D721Med (cell line): ENCODE measurements at regions not wholly inside any gene's neighbourhood (a gene's known extent, or its start where the extent isn't known, plus 50 kb on each side); places are given as distances from the start of the nearest gene placed in this dataset.

ENCODE experiments used
- DNase-seq: peaks from one replicate; pipeline ENCODE4 v3.0.0; 2011; ENCODE audit warnings: low spot score; ENCODE audit not compliant: insufficient read length
- FAIRE-seq: peaks from 2 replicates; lab custom pipeline; 2011; peaks lifted over from hg19 to GRCh38; lab: Jason Lieb, UNC
- TF ChIP-seq, protein P1 (sequence below): IDR thresholded peaks from 2 replicates; pipeline ENCODE4 v1.5.1; 2012; ENCODE audit warnings: mild to moderate bottlenecking, control low read depth; ENCODE audit not compliant: insufficient read depth; ENCODE audit errors: missing control alignments

DNA sequence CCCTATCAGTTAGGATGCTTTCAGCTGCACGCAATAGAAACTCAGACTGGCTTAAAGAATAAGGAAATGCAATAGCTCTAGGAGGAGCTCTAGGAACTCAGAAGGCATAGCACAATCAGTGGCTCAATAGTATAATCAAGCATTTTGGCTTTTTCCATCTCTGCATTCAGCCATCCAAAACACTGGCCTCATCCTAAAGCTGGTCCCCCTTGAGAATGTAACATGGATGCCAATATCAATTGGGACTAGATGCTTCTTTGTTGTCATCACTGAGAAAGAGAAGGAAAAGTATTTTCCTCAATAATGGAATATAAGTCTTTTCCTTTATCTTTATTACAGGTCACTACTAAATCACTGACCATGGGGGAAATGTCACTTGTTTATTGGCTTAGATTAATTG lies 509.5 kb downstream of the PLPP3 start:
- TF ChIP-seq, protein P1, sequence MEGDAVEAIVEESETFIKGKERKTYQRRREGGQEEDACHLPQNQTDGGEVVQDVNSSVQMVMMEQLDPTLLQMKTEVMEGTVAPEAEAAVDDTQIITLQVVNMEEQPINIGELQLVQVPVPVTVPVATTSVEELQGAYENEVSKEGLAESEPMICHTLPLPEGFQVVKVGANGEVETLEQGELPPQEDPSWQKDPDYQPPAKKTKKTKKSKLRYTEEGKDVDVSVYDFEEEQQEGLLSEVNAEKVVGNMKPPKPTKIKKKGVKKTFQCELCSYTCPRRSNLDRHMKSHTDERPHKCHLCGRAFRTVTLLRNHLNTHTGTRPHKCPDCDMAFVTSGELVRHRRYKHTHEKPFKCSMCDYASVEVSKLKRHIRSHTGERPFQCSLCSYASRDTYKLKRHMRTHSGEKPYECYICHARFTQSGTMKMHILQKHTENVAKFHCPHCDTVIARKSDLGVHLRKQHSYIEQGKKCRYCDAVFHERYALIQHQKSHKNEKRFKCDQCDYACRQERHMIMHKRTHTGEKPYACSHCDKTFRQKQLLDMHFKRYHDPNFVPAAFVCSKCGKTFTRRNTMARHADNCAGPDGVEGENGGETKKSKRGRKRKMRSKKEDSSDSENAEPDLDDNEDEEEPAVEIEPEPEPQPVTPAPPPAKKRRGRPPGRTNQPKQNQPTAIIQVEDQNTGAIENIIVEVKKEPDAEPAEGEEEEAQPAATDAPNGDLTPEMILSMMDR, result no peak

DNA sequence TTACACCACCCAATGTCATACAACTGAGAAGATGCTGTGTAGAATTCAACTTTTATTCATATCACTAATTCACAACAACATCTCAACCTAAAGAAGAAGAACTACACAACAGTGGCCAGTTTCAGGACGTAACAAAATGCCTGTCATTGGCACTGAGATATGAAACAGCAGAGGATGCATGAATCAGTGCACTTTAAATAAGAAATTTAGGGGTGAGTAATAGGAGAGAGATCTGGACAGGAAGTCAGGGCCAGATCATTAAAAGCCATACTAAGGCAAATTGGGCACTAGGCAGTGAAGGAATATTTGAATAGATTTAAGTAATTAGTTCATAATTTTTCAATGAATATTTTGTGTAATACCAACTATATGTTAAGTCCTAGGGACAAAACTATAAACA lies 510.5 kb downstream of the PLPP3 start:
- TF ChIP-seq, protein P1, result no peak
- DNase-seq, result no peak
- no peak for FAIRE-seq

More for the DNA sequence above, 509.5 kb downstream of the PLPP3 start:
- FAIRE-seq (no peak), DNase-seq (no peak)

DNA sequence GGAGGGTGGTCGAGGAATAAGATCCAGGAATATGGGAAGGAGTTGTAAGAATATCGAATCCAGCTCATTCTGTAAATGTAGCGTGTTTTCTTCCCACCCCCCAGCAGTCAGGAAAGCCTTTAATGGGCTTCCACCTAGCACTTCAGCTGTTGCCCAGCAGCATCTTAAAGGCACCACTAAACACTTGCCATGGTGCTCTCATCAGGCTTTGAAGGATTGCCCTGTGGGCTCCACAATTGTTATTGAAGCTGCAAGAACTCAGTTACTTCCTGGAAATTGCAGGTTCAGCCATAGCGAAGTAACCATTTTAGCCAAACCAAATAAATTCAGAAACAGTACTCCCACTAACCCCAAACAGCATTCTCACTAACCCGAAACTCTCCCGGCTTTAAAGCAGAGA lies 511.2 kb downstream of the PLPP3 start:
- TF ChIP-seq, protein P1, result no peak
- DNase-seq (no peak), FAIRE-seq (no peak)

DNA sequence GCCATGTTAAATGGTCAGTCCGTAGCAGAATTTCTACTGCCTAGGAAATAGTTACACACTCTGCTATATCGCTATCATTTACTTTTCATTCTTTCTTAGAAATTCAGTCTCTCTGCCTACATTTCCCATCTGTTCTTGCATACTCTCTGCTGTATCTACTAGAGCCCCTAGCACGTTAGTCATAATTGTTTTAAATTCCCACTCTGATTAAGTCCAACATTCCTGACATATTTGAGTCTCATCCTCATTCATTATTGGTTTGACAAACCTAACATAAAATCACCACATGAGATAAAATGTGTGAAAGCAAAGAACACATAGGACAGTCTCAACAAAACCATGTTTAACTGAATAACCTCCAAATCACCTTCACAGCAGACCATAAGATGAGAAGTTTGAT lies 513.6 kb downstream of the PLPP3 start:
- no peak for DNase-seq
- TF ChIP-seq, protein P1, result no peak

DNA sequence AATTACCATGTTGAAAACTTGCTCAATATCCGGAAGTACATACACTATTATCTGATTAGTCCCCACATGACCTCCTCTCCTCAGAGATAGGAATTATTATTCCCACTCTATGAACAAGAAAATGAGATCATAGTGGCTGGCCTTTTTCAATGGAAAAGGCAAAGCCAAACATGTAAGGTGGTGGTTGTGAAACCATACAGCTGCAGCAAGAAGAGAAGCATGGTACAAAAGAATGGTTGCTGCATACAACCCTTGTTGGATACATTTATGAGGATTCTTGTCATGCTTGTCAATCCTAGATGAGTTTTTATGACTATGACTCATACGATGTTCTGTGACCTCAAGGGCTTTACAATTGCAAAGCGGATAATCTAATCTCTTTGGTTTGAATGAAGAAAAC lies 514.7 kb downstream of the PLPP3 start:
- TF ChIP-seq, protein P1, result no peak
- DNase-seq (no peak), FAIRE-seq (no peak)

More for the DNA sequence above, 513.6 kb downstream of the PLPP3 start:
- FAIRE-seq, result no peak

DNA sequence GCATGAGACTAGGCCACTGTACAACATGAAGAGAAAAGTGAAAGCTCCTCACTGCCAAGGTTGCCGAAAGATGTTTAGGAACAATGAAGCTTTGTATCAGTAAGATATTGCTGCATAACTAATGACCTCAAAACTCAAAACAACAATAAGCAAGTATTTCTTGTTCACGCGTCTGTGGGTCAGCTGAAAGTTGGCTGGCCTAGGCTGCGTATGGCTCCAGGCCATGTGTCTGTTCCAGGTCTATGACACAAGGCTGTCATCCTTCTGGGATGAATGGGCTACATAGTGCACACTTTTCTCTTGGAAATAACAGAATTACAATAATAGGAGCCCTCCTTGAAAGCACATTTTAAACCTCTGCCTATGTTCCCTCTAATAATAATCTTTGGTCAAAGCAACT lies 515.9 kb downstream of the PLPP3 start:
- DNase-seq, result no peak
- no peak for FAIRE-seq
- TF ChIP-seq, protein P1, result no peak

DNA sequence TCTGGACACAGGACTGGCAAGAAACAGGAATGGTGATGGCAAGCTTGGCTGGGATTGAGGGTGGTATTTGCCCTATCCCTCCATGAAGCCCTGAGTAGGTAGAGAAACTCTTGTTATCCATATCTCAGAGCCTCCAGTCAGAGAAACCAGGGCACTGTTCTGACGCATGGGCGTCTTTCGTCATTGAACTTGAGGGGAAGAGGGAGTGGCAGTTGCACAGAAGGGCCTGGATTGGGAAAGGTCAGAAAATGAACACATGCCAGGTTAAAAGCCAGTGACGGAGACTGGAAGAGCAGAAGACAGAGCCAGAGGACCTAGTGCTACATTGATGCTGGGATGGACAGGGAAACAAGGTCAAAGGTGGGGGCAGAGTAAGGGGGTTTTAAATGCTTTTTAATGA lies 516.7 kb downstream of the PLPP3 start:
- DNase-seq, result no peak
- TF ChIP-seq, protein P1, result no peak
- FAIRE-seq, result no peak
